ENCODE measurements at regions not wholly inside any gene's neighbourhood (a gene's known extent, or its start where the extent isn't known, plus 50 kb on each side); places are given as distances from the start of the nearest gene placed in this dataset.

DNA sequence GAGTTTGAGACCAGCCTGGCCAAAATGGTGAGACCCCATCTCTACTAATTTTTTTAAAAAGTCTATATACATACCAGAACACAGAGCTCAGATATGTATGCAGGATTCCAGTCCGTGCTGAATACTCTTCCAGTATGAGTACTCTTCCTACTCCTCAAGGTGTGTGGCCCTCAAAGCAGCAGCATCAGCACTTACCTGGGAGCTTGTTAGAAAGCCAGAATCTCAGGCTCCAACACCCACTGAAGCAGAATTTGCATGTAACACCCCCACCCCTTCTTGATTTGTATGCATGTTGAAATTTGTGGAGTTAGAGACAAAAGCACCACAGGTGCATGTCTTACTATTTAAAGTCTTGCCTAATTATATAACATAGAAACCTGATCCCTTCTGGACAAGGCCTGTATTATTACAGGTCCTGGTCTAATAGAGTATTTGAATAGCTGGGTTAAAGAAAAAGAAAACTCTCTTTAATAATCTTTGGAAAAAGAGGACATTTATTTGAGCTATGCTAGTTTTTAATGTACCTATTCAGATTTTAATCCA is 50.3 kb upstream of the NFE2L2 start:
- TF ChIP-seq, protein P1, sequence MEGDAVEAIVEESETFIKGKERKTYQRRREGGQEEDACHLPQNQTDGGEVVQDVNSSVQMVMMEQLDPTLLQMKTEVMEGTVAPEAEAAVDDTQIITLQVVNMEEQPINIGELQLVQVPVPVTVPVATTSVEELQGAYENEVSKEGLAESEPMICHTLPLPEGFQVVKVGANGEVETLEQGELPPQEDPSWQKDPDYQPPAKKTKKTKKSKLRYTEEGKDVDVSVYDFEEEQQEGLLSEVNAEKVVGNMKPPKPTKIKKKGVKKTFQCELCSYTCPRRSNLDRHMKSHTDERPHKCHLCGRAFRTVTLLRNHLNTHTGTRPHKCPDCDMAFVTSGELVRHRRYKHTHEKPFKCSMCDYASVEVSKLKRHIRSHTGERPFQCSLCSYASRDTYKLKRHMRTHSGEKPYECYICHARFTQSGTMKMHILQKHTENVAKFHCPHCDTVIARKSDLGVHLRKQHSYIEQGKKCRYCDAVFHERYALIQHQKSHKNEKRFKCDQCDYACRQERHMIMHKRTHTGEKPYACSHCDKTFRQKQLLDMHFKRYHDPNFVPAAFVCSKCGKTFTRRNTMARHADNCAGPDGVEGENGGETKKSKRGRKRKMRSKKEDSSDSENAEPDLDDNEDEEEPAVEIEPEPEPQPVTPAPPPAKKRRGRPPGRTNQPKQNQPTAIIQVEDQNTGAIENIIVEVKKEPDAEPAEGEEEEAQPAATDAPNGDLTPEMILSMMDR (IDR thresholded peaks at IDR 0.05; ENCODE audit: insufficient read depth, low read length, poor library complexity, severe bottlenecking) = no peak

DNA sequence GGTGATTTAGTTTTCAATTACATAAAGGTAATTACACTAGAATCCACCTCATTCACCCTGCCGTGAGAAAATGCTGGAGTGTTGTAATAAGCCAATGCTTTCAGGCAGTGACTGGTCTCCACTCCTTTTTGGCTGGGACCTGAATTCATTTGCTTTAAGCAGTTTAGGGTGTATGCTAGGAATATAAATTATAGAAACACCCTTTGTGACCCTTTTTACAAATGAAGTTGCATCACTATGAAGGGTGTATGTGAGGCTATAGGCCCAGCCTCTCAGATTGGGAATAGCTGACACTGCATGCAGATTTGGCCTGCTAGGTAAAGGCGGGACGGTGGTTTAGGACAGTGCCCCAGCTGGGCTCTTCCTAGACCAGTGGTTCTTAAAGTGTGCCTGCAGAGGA is 50.8 kb upstream of the NFE2L2 start:
- no peak overlapping the region for H3K4me3 ChIP-seq (replicated peaks; ENCODE audit: low read depth, low read length)
- TF ChIP-seq, protein P1 (IDR thresholded peaks at IDR 0.05; ENCODE audit: insufficient read depth, low read length, poor library complexity, severe bottlenecking) = no peak
- no peaks in the 10 kb centered on the region for H3K36me3 ChIP-seq (ENCODE audit: control insufficient read depth, insufficient read depth, low read length)
- DNase-seq (ENCODE audit: extremely low read depth, insufficient read length) = no peak
- no peaks in the 10 kb centered on the region for H3K27me3 ChIP-seq (replicated peaks; ENCODE audit: control insufficient read depth, insufficient read depth, low read length)

More for the DNA sequence above, 50.3 kb upstream of the NFE2L2 start:
- H3K27me3 ChIP-seq (replicated peaks; ENCODE audit: control insufficient read depth, insufficient read depth, low read length) = no peaks in the 10 kb centered on the region
- no peak for DNase-seq (ENCODE audit: extremely low read depth, insufficient read length)
- H3K36me3 ChIP-seq (ENCODE audit: control insufficient read depth, insufficient read depth, low read length) = no peaks in the 10 kb centered on the region
- no peak overlapping the region for H3K4me3 ChIP-seq (replicated peaks; ENCODE audit: low read depth, low read length)

- TF ChIP-seq, protein P1 (IDR thresholded peaks at IDR 0.05; ENCODE audit: insufficient read depth, low read length, poor library complexity, severe bottlenecking) = no peak
- Histone ChIP-seq H3K4me3 (replicated peaks; ENCODE audit: low read depth, low read length) (no peak overlapping the region), H3K27me3 (replicated peaks; ENCODE audit: control insufficient read depth, insufficient read depth, low read length) (no peaks in the 10 kb centered on the region), H3K36me3 (ENCODE audit: control insufficient read depth, insufficient read depth, low read length) (no peaks in the 10 kb centered on the region)
- no peak for DNase-seq (ENCODE audit: extremely low read depth, insufficient read length)
These were observed 52.2 kb upstream of the NFE2L2 start for GRCh38 chr2:177316756-177317155.

GRCh38 chr2:177317443-177317842 is 52.9 kb upstream of the NFE2L2 start:
- Histone ChIP-seq H3K4me3 (replicated peaks; ENCODE audit: low read depth, low read length) (no peak overlapping the region), H3K36me3 (ENCODE audit: control insufficient read depth, insufficient read depth, low read length) (no peaks in the 10 kb centered on the region), H3K27me3 (replicated peaks; ENCODE audit: control insufficient read depth, insufficient read depth, low read length) (no peaks in the 10 kb centered on the region)
- TF ChIP-seq, protein P1 (IDR thresholded peaks at IDR 0.05; ENCODE audit: insufficient read depth, low read length, poor library complexity, severe bottlenecking) = no peak
- DNase-seq (ENCODE audit: extremely low read depth, insufficient read length) = no peak

GRCh38 chr2:177317857-177318256 is 53.3 kb upstream of the NFE2L2 start:
- no peak for DNase-seq (ENCODE audit: extremely low read depth, insufficient read length)
- Histone ChIP-seq H3K4me3 (replicated peaks; ENCODE audit: low read depth, low read length) (no peak overlapping the region), H3K27me3 (replicated peaks; ENCODE audit: control insufficient read depth, insufficient read depth, low read length) (no peaks in the 10 kb centered on the region), H3K36me3 (ENCODE audit: control insufficient read depth, insufficient read depth, low read length) (no peaks in the 10 kb centered on the region)
- TF ChIP-seq, protein P1 (IDR thresholded peaks at IDR 0.05; ENCODE audit: insufficient read depth, low read length, poor library complexity, severe bottlenecking) = no peak

DNA sequence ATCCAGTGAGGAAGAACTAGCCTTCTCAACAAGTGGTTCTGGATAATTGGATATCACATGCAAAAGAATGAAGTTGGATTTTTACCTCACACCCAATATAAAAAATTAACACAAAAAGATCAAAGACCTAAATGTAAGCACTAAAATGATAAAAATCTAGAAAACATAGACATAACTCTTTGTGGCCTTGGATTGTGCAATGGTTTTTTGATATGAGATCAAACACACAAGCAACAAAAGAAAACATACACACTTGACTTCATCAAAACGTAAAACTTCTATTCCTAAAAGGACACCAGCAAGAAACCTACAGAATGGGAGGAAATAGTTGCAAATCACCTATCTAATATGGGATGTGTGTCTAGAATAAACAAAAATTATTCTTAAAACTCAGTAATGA is 54.1 kb upstream of the NFE2L2 start:
- H3K36me3 ChIP-seq (ENCODE audit: control insufficient read depth, insufficient read depth, low read length) = no peaks in the 10 kb centered on the region
- TF ChIP-seq, protein P1 (IDR thresholded peaks at IDR 0.05; ENCODE audit: insufficient read depth, low read length, poor library complexity, severe bottlenecking) = no peak
- no peak for DNase-seq (ENCODE audit: extremely low read depth, insufficient read length)
- H3K4me3 ChIP-seq (replicated peaks; ENCODE audit: low read depth, low read length) = no peak overlapping the region
- H3K27me3 ChIP-seq (replicated peaks; ENCODE audit: control insufficient read depth, insufficient read depth, low read length) = no peaks in the 10 kb centered on the region
